ENCODE measurements at regions not wholly inside any gene's neighbourhood (a gene's known extent, or its start where the extent isn't known, plus 50 kb on each side); places are given as distances from the start of the nearest gene placed in this dataset.
A peak's percentile ranks its signal among the peaks of the same experiment; 100 is the strongest.
"Not testable (repeated sequence)": the region's sequence is repeated elsewhere in the genome, so short reads cannot be mapped to it uniquely, and the experiment has no call there.

GRCh38 chr10:78327778-78328591 lies 294.3 kb downstream of the RPS24 start:
- DNase-seq = peak; percentile 2

GRCh38 chr10:78328592-78329404 lies 295.1 kb downstream of the RPS24 start:
- peak; percentile 8 for DNase-seq

DNA sequence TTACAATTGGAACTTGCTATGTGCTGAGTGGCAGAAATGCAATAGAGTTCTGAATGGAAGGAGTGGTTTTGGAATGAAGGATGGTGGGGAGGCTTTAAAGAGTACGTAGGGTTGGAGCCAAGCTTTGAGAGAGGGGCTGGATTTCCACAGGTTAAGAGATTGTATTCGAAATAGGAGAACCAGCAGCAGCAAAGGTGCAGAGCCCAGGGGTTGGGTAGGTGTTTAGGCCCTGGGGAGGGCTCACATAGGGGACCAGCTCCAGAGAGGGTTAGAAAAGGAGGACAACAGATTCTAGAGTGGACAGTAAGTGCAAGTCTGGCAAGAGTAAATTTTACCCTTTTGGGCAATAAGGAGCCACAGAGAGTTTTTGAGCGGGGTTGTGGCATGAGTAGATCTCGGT lies 297.2 kb downstream of the RPS24 start:
- DNase-seq = peak; percentile 12

- DNase-seq = no peak
Observed at GRCh38 chr10:78331391-78331922, 297.8 kb downstream of the RPS24 start.

DNA sequence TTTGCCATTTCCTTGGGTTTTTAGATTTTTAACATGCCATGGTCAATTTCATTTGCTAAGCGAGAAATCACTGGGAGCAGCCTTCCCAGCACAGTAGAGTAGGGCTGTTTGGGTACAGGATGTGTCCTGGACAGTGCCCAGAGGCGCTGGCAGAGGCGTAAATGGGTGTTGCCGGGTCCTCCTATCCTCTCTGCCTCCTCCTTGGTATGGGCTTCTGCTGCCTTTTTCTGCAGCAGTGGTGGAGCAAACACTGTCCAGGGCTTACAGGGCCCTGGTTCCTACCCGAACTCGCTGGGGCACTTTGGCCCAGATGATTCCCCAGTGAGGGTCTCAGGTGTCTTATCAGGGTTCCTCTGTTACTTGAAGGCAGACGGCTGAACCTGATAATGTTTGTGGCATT lies 298.3 kb downstream of the RPS24 start:
- peak; percentile 7 for DNase-seq

- no peak for DNase-seq
Observed at GRCh38 chr10:78332657-78333056, 299.0 kb downstream of the RPS24 start.

DNA sequence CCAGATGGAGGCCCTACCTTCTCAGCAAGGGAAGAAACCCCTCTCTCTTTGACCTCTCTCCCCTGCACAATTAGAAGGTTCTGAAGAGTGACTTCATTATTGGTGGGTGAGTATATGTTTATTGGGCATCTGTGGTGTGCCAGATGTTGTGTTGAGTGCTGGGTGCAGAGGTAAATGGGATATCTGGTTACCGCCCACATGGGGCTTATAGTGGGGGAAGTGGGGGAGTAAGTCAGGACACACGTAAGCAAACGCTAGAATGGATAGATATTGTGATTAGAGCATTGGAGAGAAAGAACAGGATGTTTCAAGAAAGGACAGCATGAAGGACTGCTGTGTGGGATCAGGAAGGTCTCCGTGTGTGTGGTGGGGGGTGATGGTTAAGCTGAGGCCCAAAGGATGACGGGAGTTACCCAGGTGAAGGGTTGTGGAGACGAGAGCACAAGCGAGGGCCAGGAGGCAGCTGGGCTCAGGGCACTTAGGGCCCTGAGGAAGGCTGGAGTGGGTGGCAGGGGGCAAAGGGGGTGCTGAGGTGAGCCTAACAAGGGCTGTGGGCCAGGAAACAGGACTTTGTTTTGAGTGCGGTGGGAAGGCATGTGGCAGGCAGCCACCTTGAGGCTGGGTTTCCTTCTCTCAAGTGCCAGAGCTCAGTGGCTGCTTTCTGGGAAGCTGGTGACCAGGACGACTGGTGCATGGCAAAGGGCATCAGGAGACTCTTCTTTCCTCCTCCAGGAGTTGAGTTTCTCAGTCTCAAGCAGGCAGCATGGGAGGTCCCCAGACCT lies 299.9 kb downstream of the RPS24 start:
- DNase-seq = peak; percentile 6

DNA sequence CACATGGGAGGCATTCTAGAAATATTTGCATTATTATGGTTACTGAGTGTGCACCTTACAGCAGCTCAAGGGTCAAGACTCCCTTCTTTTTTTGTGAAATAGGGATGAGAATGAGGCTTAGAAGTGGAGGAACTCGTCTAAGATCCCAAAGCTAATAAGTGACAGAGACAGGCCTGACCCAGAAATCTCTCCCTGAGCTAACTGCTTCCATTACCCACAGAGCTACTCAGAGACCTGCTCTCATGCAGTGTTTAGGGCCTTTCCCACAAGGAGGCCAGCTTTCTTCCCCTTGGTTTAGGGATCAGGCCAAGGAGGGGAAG lies 301.7 kb downstream of the RPS24 start:
- DNase-seq = no peak

DNA sequence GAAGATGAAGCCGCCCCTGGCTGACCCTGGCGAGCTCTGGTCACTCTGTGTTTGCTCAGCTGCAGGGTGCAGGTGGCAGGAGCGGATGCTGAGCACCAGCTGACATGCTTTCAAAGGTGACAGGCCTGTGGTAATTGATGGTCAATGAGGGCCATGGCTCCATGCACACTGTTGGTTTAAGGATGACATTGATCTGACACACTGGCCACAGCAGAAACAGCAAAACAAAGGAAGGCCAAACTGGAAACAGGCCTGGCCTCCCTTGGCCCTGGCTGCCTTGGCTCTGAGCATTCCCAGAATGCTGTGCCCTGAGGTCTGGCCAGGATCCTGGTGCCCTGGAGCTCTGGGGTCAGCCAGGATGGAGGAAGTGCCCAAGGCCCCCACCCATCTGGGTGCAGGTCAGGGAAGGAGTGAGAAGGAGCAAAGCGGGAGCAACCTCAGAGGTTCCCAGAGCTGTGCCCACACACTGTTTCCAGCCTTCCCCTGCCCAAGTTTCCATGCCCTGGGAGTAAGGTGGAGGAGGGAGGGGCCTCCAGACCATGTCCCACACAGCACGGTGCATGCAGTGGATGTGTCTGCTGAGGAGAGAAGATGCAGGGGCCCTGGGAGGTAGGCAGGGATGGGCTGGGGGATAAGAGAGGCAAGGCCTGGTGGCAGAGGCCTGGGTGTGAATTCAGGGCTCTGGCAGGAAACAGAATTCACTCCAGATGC lies 302.2 kb downstream of the RPS24 start:
- DNase-seq = peak; percentile 5

GRCh38 chr10:78336402-78336791 lies 302.7 kb downstream of the RPS24 start:
- peak; percentile 10 for DNase-seq

DNA sequence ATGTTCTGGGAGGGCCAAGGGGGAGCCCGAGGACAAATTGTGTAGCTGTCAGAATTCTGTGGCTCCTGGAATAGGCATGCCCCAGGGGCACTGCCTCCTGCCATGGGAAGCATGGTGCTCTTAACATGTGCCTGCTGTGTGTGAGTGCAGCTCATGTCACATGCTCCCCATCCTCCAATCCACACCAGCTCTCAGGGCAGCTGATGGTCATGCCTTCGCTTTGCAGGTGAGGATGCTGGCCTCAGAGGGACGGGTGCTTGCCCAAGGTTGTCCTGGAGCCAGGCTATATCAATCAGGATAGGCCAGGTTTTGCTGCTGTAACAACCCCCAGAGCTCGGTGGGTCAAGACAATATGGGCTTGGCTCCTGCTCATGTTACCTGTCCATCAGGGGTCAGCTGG lies 303.4 kb downstream of the RPS24 start:
- DNase-seq = peak; percentile 12

GRCh38 chr10:78337646-78338391 lies 304.2 kb downstream of the RPS24 start:
- DNase-seq = peak; percentile 7

- no peak for DNase-seq
Observed at GRCh38 chr10:78338717-78339116, 305.1 kb downstream of the RPS24 start.

DNA sequence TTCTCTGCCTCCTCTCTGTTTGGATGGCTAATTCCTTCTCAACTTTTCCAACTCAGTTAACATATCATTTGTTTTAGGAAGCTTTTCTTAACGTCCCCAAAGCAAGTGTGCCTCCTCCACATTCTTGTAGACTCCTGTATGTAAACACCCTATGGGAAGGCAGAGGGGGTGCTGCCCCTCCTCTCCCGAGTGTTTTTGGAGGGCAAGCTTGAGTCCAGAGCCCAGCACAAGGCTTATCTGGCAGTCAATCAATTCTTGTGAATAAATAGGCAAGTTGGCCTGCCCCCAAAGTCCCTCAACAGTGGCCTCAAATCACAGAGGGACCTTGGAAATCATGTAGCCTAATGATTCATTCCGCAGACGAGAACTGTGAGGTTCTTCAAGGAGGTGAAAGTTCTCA lies 305.6 kb downstream of the RPS24 start:
- DNase-seq = no peak

DNA sequence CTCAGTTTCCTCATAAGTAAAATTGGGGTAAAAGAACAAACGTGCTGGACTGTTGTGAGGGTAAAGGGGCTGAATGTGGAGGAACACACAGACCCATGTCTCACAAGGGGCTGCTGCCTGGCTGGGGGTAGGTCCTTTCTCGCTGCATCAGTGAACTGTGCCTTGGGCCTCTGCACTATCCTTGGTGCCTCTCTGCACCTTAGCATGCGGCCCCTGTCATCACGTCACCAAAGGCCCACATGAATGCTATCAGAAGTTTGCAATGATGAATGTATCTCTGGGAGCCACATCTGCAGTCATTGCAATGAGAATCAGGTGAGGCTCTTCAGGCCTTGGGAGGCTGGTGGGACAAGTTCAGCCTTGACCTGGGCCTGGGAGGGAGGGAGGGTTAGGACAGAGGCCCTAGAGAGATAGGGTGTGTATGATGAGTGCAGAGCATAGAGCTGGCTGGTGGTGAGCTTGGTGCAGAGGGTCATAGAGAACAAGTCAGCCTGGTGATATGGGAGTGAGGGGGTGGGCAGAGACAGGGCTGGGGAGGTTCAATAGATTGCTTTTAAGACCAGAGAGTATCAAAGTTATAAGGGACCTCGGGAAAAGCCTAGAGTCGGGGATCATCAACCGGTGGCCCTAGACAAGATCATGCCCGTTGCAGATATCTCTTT lies 308.4 kb downstream of the RPS24 start:
- DNase-seq = peak; percentile 6

DNA sequence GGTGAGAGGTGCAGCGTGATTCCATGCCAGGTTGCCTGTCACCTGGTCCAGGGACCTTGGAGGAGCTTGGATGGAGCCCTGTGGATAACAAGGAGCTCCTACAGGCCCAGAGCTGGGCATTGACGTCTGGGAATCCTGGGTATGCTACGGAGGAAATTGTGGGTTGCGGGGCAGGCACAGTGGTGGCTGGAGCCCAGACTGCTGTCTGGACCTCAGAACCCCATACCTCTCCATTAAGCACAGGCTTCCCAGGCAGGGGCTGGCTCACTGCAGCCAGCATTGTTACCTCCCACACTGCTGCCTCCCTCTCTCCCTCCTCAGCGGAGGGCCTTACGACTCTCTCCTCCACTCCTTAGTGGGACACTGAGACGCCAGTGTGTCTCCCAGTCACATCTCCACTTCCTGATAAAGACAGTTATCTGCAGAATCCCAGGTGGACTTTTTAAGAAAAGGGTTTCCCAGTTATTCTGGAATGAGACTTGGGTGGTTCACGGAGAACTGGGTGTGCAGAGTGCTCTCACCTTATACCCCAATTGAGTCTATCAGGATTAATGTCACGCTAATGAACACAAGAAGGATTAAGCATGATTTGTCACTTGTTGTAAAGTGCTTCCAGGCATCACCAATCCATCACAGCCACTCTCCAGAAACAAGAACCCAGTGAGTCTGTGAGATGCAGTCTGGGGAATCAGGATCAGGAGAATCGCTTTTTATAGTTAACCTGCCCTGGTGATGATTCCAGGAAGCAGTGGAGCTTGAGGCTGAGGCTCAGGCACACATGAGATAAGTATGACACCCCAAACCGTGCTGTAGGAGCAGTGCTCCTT lies 309.4 kb downstream of the RPS24 start:
- DNase-seq = no peak

DNA sequence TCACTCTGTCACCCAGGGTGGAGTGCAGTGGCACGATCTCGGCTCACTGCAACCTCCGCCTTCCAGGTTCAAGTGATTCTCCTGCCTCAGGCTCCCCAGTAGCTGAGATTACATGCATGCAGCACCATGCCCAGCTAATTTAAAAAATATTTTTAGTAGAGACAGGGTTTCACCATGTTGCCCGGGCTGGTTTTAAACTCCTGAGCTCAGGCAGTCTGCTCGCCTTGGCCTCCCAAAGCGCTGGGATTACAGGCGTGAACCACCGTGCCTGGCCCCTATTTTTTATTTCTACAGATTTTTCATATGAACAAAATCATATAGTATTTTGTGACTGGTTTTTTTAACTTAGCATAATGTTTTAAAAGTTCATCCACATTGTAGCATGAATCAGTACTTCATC lies 310.6 kb downstream of the RPS24 start:
- not testable (repeated sequence) for DNase-seq

DNA sequence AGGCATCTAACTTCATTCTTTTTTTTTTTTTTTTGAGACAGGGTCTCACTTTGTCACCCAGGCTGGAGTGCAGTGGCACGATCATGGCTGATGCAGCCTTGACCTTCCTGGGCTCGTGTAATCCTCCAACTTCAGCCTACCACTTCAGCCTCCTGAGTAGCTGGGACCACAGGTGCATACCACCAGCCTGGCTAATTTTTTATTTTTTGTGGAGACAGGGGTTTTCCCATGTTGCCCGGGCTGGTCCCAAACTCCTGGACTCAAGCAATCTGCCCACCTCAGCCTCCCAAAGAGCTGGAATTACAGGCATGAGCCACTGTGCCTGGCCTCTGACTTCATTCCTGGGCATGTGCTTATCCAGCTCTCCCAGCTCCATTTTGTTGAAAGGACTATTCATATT lies 311.9 kb downstream of the RPS24 start:
- peak; percentile 4 for DNase-seq

DNA sequence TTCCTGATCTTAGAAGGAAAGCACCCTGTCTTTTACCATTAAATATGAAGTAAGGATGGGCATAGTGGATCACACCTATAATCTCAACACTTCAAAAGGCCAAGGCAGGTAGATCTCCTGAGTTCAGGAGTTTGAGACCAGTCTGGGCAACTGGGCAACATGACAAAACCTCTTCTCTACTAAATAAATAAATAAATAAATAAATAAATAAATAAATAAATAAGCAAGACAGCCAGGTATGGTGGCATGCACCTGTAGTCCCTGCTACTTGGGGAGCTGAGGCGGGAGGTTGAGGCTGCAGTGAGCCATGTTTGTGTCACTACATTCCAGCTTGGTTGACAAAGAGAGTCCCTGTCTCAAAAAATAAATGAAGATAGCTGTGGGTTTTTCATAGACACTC lies 313.1 kb downstream of the RPS24 start:
- no peak for DNase-seq

- DNase-seq = no peak
Observed at GRCh38 chr10:78348411-78349164, 314.9 kb downstream of the RPS24 start.

All from stimulated activated CD8-positive, alpha-beta memory T cell treated with anti-CD3 and anti-CD28 coated beads, Interleukin-4, amount 100 ng/mL, for 48 hours (primary cell).